Loucy (cell line): ENCODE measurements at regions not wholly inside any gene's neighbourhood (a gene's known extent, or its start where the extent isn't known, plus 50 kb on each side); places are given as distances from the start of the nearest gene placed in this dataset.

Source experiments
- H2AFZ ChIP-seq: fragments of 200-600 bp; sonication (generic); 2 replicates; pipeline ENCODE4 v1.6.0; 2016; ENCODE audit warnings: antibody characterized with exemption, mild to moderate bottlenecking, low read length, moderate library complexity
- H3F3A ChIP-seq: fragments of 200-600 bp; 2 replicates; pipeline ENCODE4 v1.6.0; 2016; ENCODE audit warnings: antibody characterized with exemption, low read depth, mild to moderate bottlenecking
- H3K27me3 ChIP-seq: fragments of 200-600 bp; sonication (generic); 2 replicates; pipeline ENCODE4 v1.6.1; 2014; ENCODE audit warnings: low read length, mild to moderate bottlenecking; ENCODE audit not compliant: insufficient read depth, poor library complexity, severe bottlenecking
- H3K36me3 ChIP-seq: fragments of 200-600 bp; sonication (generic); 2 replicates; pipeline ENCODE4 v1.6.1; 2016; ENCODE audit warnings: low read length; ENCODE audit not compliant: insufficient read depth
- H3K4me1 ChIP-seq: fragments of 200-600 bp; sonication (generic); 2 replicates; pipeline ENCODE4 v1.5.1; 2014; ENCODE audit warnings: low read length, mild to moderate bottlenecking; ENCODE audit not compliant: insufficient read depth, poor library complexity, severe bottlenecking
- H3K4me2 ChIP-seq: fragments of 200-600 bp; sonication (generic); 2 replicates; pipeline ENCODE4 v1.6.0; 2014; ENCODE audit warnings: antibody characterized with exemption, low read length, low read depth, mild to moderate bottlenecking; ENCODE audit not compliant: poor library complexity, severe bottlenecking
- H3K4me3 ChIP-seq: fragments of 200-600 bp; sonication (generic); 2 replicates; pipeline ENCODE4 v1.5.1; 2014; ENCODE audit warnings: low read length, mild to moderate bottlenecking, mixed read lengths; ENCODE audit not compliant: poor library complexity, severe bottlenecking
- H3K79me2 ChIP-seq: fragments of 200-600 bp; sonication (generic); 2 replicates; pipeline ENCODE4 v1.6.1; 2014; ENCODE audit warnings: low read length; ENCODE audit not compliant: insufficient read depth
- H3K9ac ChIP-seq: fragments of 200-600 bp; sonication (generic); 2 replicates; pipeline ENCODE4 v1.6.0; 2014; ENCODE audit warnings: mild to moderate bottlenecking, low read depth, low read length, moderate library complexity; ENCODE audit not compliant: poor library complexity, severe bottlenecking
- H3K9me2 ChIP-seq: fragments of 200-600 bp; sonication (generic); replicated peaks from 2 replicates; pipeline ENCODE4 v1.6.1; 2016; ENCODE audit warnings: low read depth, low read length, mixed read lengths
- H3K9me3 ChIP-seq: fragments of 200-600 bp; sonication (generic); 2 replicates; pipeline ENCODE4 v1.6.1; 2014; ENCODE audit warnings: mild to moderate bottlenecking, antibody characterized with exemption, low read length, low read depth; ENCODE audit not compliant: insufficient read depth
- H4K20me1 ChIP-seq: fragments of 200-600 bp; sonication (generic); 2 replicates; pipeline ENCODE4 v1.6.0; 2014; ENCODE audit warnings: antibody characterized with exemption, low read length, mild to moderate bottlenecking; ENCODE audit not compliant: insufficient read depth, poor library complexity, severe bottlenecking
- EZH2phosphoT487 ChIP-seq: fragments of 200-600 bp; IDR thresholded peaks from 2 replicates; pipeline ENCODE4 v1.6.1; 2018; ENCODE audit warnings: antibody characterized with exemption, mild to moderate bottlenecking, moderate library complexity, borderline replicate concordance
- TF ChIP-seq, protein P1 (sequence below): fragments of 200-600 bp; sonication (generic); conservative IDR thresholded peaks from 2 replicates; pipeline ENCODE4 v1.5.1; 2014; ENCODE audit warnings: mild to moderate bottlenecking, antibody characterized with exemption, low read length

DNA sequence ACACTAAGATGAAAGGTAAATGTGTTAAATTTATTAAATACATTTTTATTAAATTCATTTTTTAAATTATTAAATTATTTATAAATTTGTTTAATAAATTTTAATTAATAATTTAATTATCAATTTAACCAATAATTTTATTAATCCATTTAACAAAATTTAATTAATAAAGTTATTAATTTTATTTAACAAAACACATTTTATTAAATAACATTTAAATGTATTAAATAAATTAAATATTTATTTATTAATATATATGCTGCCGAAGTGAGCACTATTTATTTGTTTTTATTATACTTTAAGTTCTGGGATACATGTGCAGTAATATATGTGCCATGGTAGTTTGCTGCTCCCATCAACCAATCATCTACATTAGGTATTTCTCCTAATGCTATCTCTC, 719.5 kb downstream of the TRIML1 start:
- H3K4me1 ChIP-seq: no peaks in the 10 kb centered on the region
- no peaks in the 10 kb centered on the region for H3K27me3 ChIP-seq
- no peaks in the 10 kb centered on the region for H3K36me3 ChIP-seq
- no peak overlapping the region for H2AFZ ChIP-seq
- no peaks in the 10 kb centered on the region for H4K20me1 ChIP-seq
- no peak overlapping the region for H3K4me3 ChIP-seq
- TF ChIP-seq, protein P1, sequence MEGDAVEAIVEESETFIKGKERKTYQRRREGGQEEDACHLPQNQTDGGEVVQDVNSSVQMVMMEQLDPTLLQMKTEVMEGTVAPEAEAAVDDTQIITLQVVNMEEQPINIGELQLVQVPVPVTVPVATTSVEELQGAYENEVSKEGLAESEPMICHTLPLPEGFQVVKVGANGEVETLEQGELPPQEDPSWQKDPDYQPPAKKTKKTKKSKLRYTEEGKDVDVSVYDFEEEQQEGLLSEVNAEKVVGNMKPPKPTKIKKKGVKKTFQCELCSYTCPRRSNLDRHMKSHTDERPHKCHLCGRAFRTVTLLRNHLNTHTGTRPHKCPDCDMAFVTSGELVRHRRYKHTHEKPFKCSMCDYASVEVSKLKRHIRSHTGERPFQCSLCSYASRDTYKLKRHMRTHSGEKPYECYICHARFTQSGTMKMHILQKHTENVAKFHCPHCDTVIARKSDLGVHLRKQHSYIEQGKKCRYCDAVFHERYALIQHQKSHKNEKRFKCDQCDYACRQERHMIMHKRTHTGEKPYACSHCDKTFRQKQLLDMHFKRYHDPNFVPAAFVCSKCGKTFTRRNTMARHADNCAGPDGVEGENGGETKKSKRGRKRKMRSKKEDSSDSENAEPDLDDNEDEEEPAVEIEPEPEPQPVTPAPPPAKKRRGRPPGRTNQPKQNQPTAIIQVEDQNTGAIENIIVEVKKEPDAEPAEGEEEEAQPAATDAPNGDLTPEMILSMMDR: no peak
- no peak for TF ChIP-seq EZH2phosphoT487
- no peaks in the 10 kb centered on the region for H3K79me2 ChIP-seq
- no peak overlapping the region for H3K9ac ChIP-seq
- H3K4me2 ChIP-seq: no peak overlapping the region
- H3K9me2 ChIP-seq: no peaks in the 10 kb centered on the region
- H3K9me3 ChIP-seq: no peaks in the 10 kb centered on the region; the same call in 1 of the 2 replicates
- no peaks in the 10 kb centered on the region for H3F3A ChIP-seq

DNA sequence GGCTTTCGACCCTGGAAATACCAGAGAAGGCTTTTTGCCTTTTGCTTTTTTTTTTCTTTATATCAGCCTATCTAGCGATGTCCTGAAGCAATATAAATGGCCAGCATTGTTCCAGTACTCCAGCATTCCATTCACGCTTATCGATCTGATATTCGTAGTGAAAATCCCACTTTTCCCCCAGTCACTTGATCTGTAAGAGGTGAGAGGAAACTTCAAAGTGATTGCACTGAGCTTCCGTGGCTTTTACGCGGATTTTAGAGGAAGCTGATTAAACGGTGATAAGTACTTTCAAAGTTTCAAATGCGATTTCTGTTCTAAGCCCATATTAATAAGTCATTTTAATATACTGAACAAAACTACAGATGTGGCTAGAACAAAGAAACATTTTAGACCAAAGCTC, 725.5 kb downstream of the TRIML1 start:
- H3K4me3 ChIP-seq: no peak overlapping the region
- H3F3A ChIP-seq: no peaks in the 10 kb centered on the region
- H3K4me1 ChIP-seq: no peaks in the 10 kb centered on the region
- no peaks in the 10 kb centered on the region; the same call in 1 of the 2 replicates for H3K9me3 ChIP-seq
- no peak overlapping the region for H3K4me2 ChIP-seq
- no peak overlapping the region for H3K9ac ChIP-seq
- no peaks in the 10 kb centered on the region for H4K20me1 ChIP-seq
- no peaks in the 10 kb centered on the region for H3K9me2 ChIP-seq
- no peaks in the 10 kb centered on the region for H3K27me3 ChIP-seq
- TF ChIP-seq, protein P1: no peak
- no peak for TF ChIP-seq EZH2phosphoT487
- H3K36me3 ChIP-seq: no peaks in the 10 kb centered on the region
- H3K79me2 ChIP-seq: no peaks in the 10 kb centered on the region
- no peak overlapping the region for H2AFZ ChIP-seq

DNA sequence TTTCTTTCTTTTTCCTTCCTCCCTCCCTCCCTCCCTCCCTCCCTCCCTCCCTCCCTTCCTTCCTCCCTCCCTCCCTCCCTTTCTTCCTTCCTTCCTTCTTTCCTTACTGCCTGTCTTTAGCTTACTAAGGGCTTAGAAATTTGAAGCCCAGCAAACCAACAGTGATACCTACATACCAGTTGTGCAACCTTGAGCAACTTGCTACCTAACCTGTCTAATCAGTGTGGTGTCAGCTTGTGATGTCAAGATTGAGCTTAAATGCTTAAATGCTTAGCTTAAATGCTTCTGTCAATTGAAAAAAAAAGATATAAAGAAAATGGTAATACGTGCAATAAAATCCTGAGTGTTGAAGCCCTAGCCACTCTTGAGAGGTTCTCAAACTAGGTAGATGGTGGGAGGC, 728.6 kb downstream of the TRIML1 start:
- H3K79me2 ChIP-seq: no peaks in the 10 kb centered on the region
- TF ChIP-seq EZH2phosphoT487: no peak
- TF ChIP-seq, protein P1: no peak
- no peak overlapping the region for H2AFZ ChIP-seq
- peaks cover 5% of the 10 kb centered on the region; the same call in 1 of the 2 replicates for H3K9me3 ChIP-seq
- H3K4me3 ChIP-seq: no peak overlapping the region
- H3K4me1 ChIP-seq: no peaks in the 10 kb centered on the region
- no peaks in the 10 kb centered on the region for H3F3A ChIP-seq
- H3K9me2 ChIP-seq: no peaks in the 10 kb centered on the region
- H3K27me3 ChIP-seq: no peaks in the 10 kb centered on the region
- no peaks in the 10 kb centered on the region for H3K36me3 ChIP-seq
- no peaks in the 10 kb centered on the region for H4K20me1 ChIP-seq
- no peak overlapping the region for H3K4me2 ChIP-seq
- no peak overlapping the region for H3K9ac ChIP-seq
